ENCODE measurements at regions not wholly inside any gene's neighbourhood (a gene's known extent, or its start where the extent isn't known, plus 50 kb on each side); places are given as distances from the start of the nearest gene placed in this dataset.

GRCh38 chr1:39085174-39085573, 59.0 kb downstream of the NDUFS5 start:
- DNase-seq (ENCODE audit: extremely low read depth in 1 of 2, low read depth in 1 of 2) = no peak

DNA sequence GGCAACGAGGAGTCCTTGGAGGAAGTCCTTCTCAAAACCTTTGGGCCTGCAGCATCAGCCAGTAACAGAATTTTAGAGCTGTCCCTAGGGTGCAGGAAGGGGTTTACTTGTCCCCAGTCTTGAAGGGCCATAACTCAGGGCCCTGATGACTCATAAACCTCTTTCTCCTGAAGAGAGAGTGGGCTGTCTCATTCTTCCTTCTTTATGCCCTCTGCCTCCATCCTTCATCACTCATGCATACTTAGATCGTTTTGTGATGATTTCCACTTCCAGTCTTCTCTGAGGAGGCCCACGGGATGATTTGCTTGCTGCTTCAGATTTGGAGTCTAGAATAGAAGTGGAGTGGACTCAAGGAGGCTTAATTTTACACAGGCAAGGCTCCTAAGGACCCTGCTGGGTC, 60.2 kb downstream of the NDUFS5 start:
- DNase-seq (ENCODE audit: extremely low read depth in 1 of 2, low read depth in 1 of 2) = no peak

- no peak for DNase-seq (ENCODE audit: extremely low read depth in 1 of 2, low read depth in 1 of 2)
Observed at GRCh38 chr1:39086865-39087409, 60.8 kb downstream of the NDUFS5 start.

- DNase-seq (ENCODE audit: extremely low read depth in 1 of 2, low read depth in 1 of 2) = no peak
Observed at GRCh38 chr1:39087435-39087834, 61.3 kb downstream of the NDUFS5 start.

GRCh38 chr1:39088658-39089057, 62.5 kb downstream of the NDUFS5 start:
- DNase-seq (ENCODE audit: extremely low read depth in 1 of 2, low read depth in 1 of 2) = no peak

DNA sequence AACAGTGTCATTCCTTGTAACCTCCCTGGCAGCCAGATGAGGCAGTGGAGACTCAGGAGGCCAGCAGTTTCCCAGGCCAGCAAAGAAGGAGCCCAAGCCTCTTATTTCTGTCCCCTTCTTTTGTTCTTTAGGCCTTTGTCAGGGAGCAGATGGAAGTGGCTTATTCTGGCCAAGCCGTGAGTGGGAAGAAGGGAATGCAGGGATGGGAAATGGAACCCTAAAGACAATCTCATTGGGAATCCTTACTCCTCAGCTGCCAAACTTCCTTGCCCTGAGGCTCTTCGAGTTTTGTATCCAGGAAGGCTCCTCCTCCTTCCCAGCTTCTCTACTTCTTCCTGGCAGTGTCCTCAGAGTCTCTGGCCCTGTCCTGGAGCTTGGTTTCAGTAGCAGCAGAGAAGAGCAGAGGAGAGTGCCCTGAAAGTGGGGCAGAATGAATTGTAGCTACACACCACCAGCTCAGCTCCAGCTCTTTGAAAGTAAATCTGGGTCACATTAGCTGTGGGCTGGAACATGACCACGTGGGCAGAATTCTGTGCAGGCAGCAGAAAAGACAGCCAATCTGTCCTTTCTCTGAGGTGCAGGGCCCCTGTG, 63.9 kb downstream of the NDUFS5 start:
- DNase-seq (ENCODE audit: extremely low read depth in 1 of 2, low read depth in 1 of 2) = no peak

GRCh38 chr1:39090757-39091380, 64.7 kb downstream of the NDUFS5 start:
- no peak for DNase-seq (ENCODE audit: extremely low read depth in 1 of 2, low read depth in 1 of 2)

GRCh38 chr1:39091845-39092645, 65.9 kb downstream of the NDUFS5 start:
- DNase-seq (ENCODE audit: extremely low read depth in 1 of 2, low read depth in 1 of 2) = no peak

- no peak for DNase-seq (ENCODE audit: extremely low read depth in 1 of 2, low read depth in 1 of 2)
Observed at GRCh38 chr1:39094685-39095084, 68.5 kb downstream of the NDUFS5 start.

- peak in 1 of 2 donors; percentile 58 for DNase-seq (ENCODE audit: extremely low read depth in 1 of 2, low read depth in 1 of 2)
Observed at GRCh38 chr1:39098546-39099250, 72.5 kb downstream of the NDUFS5 start.

DNA sequence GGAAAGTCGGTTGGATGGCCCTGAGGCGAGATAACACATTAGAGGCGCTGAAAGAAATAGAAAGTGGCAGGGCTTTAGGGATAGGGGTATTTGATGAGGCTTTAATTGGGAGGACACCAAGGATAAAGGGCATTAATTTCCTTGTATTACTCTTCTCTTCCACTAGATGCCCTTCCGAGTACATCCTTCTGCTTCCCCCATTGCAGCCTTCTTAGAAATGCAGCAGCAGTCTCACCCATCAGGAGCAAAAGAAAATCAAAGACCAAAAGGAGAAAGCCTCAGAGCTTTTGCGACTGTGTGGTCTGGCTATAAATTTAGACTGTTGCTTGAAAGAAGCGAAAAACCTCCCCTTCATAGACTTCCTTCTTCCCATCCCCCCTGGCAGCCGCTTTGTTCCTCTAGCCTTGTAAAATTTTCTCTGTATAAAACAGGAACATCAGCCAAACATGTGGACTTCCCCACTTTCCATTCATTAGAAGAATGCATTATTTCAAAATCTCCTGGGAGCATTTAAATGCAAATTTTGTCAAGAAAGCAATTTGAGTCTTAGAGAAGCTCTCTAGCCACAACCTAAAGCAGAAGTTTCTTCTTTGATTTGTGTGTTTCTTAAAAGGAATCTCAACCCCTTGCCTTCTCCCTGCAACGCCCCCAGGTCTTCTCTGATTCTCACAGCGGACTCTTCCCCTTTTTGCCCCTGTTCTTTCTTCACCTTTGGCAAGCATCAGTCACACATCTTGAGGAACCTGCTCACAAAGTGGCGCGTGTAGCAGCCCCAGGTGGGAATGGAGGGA, 76.6 kb downstream of the NDUFS5 start:
- no peak for DNase-seq (ENCODE audit: extremely low read depth in 1 of 2, low read depth in 1 of 2)

DNA sequence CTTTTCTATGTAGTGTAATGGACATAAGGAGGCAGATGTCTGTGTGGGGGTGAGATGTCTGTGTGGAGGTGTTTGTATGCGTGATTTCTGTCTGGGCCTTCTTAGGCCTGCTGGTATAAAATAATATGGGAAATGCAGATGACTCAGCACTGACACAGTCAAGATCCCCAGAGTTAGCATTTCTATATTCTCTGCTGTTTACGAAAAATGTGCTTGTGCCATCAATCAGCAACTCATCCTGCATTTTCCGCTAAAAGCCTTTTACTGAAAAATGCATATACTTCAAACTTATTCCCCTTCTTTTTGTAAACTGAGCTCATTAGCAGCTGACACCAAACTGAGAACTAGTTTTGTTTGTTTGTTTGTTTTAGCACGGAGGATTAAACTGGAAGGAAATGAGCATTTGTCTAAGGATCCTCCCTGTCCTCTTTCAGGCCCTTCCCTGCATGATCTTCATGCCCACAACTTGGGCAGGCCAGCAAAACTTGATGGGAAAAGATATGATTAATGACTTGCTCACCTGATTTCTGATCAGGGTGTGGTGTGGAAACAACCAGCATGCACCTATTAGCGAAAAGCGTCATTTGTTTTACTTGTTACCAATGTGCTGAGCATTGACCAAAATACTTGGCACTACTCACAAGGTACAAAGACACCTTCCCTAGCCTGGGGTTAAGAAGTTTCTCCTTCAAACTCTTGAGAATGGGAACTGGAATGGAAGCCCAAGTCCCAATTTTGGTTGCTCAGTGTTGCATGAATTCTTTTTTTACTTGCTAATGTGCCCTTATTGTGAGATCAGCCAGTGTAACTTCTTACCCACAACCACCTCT, 77.4 kb downstream of the NDUFS5 start:
- no peak for DNase-seq (ENCODE audit: extremely low read depth in 1 of 2, low read depth in 1 of 2)

DNA sequence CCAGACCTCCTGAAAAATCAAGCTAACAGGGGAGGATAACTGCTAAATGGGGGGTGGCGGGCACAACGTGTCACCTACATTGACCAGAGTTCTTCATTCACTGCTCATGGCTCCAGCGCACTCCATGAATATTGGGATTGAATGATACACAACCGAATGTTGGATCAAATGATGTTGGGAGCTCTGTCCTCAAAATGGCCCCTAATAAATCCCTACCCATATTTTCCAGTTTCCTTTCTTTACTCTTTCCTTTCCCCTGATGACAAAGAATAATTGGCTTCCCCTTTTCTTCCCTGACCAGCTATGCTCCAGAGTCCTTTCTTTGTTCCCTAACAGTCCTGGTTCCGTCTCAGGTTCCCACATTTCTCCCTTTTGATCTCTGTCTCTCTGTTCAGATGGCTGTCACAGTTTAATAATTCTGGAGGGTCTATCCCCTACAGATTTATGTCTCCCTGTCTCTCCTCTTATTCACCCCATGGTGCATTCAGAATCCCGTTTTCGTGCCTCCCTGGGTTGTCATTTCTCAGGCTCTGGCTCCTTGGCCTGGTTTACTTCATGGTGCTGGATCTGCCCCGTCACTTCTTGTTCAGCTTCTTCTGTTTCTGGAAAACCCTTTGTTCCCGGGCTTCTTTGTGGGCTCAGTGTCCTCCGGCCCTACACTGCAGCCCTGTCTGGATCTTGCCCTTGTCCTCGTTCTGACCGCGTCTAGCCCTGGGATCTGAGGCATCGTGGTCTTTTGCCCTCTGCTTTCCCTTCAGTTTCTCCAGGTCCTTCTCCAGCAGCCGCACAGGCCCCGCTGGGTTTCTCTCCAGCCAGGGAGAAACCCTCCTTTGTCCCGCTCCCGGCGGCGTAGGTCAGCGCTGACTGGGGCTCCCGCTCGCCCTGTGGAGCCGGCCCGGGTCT, 78.3 kb downstream of the NDUFS5 start:
- no peak for DNase-seq (ENCODE audit: extremely low read depth in 1 of 2, low read depth in 1 of 2)

DNA sequence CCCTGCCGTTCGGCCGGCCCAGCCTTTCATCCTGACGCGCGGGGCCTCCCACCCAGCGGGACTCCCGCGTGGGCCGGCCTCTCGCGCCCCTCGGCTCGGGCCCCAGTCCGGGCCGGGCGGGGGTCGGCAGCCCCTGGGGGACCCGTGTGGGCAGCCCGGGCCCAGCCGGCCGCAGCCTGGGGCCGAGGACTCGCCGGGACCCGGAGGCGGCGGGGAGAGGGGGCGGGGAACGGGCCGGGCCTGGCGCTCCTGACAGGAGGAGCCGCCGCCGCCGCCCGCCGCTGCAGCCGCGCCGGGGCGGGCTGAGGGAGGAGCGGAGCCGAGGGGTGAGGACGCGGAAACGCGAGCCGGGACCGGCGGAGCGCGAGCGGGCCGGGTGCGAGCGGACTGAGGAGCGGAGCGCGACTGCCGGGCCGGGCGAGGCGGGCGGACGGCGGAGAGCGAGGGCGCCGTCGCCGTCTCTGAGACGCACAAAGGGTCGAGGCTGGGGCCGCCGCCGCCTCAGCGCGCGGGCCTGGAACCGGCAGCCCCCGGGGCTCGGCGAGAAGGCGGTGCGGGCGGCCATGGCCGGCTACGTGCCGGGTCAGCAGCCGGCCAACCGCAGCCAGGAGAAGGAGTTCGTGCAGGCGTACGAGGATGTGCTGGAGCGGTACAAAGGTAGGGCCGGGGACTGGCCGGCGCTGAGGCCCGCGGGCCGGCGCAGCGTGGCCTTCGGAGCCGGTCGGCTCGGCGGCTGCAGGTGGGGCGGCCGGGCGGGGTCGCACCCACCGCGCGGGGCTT, 79.1 kb downstream of the NDUFS5 start:
- DNase-seq (ENCODE audit: extremely low read depth in 1 of 2, low read depth in 1 of 2) = no peak

GRCh38 chr1:39105841-39106765, 80.0 kb downstream of the NDUFS5 start:
- no peak for DNase-seq (ENCODE audit: extremely low read depth in 1 of 2, low read depth in 1 of 2)

DNA sequence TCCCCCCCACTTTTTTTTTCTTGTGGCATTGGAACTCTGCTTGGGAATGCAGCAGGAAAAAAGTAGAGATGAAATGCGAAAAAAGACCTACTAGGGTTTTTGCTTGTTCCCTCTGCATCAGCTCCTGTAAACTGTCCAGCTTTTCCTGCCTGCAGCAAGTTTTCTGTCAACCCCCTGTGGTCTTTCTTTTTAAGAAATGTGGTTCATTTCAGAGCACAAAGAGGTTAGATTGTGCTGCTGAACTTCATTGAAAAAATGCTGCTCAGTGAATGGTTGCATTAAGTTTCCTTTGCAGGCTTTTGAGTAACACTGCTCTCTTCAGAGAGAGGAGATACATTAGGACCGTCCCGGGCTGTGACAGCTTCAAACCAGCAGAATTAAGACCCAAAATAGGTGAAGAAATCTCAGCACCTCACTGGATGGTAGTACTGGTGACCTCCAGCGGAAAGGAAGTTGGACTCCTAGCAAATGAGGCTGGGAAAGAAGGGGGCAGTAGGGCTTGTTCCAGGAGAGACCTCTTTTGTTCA, 80.7 kb downstream of the NDUFS5 start:
- no peak for DNase-seq (ENCODE audit: extremely low read depth in 1 of 2, low read depth in 1 of 2)
